GM12872 (cell line): ENCODE measurements at regions not wholly inside any gene's neighbourhood (a gene's known extent, or its start where the extent isn't known, plus 50 kb on each side); places are given as distances from the start of the nearest gene placed in this dataset.

ENCODE experiments used
- TF ChIP-seq, protein P1 (sequence below): IDR thresholded peaks from 3 replicates; pipeline ENCODE4 v1.5.1; 2011; ENCODE audit warnings: low read depth, mild to moderate bottlenecking, low read length, moderate library complexity; ENCODE audit not compliant: insufficient read depth

DNA sequence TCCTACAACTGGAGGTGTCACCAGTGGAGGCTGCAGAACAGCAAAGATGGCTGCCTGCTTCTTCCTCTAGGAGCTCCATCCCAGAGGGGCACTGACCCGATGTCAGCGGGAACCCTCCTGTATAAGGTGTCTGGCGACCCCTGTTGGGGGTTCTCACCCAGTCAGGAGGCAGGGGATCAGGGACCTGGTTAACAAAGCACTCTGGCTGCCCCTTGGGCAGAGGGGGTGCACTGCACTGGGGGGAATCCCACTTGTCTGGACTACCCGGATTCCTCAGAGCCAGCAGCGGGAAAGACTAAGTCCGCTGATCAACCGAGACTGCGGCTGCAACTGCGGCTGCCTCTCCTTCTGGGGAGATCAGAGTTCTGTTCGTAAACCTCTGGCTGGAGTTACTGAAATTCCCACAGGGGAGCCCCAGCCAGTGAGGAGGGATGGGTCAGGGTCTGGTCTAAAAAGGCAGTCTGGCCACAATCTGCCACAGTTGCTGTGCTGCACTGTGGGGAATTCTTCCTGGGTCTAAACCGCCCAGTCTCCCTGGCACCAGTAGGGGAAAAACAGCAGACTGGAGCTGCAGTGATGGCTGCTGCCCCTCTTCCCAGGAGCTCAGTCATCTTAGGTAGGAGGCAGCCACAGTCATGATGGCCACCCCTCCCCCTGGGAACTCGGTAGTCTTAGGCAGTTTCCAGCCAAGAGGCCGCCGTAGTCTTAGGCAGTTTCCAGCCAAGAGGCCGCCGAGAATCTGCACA is 213.4 kb downstream of the CYB561 start:
- TF ChIP-seq, protein P1, sequence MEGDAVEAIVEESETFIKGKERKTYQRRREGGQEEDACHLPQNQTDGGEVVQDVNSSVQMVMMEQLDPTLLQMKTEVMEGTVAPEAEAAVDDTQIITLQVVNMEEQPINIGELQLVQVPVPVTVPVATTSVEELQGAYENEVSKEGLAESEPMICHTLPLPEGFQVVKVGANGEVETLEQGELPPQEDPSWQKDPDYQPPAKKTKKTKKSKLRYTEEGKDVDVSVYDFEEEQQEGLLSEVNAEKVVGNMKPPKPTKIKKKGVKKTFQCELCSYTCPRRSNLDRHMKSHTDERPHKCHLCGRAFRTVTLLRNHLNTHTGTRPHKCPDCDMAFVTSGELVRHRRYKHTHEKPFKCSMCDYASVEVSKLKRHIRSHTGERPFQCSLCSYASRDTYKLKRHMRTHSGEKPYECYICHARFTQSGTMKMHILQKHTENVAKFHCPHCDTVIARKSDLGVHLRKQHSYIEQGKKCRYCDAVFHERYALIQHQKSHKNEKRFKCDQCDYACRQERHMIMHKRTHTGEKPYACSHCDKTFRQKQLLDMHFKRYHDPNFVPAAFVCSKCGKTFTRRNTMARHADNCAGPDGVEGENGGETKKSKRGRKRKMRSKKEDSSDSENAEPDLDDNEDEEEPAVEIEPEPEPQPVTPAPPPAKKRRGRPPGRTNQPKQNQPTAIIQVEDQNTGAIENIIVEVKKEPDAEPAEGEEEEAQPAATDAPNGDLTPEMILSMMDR = no peak; the same call in 2 of the 3 replicates

- TF ChIP-seq, protein P1 = no peak
These were observed 206.0 kb downstream of the CYB561 start for GRCh38 chr17:63240106-63240505.

- TF ChIP-seq, protein P1 = no peak
These were observed 199.8 kb downstream of the CYB561 start for GRCh38 chr17:63246344-63246743.

DNA sequence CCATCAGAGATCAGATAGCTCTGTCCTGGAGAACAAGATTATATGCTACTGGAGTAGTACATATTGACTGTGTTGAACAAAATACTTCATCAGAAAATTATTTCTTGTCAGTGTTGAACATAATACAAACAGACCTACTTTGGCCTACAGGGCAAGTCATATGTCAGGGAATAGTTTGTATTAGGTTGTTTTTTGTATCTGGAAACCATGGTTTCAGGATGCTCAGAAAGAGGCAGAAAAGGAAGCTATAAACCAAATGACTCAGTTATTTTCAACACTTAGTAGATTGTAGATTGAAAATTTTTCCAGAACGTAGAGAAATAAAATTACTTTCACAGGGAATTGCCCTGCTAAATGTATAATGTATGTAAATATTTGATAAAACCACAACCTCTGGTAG is 198.4 kb downstream of the CYB561 start:
- TF ChIP-seq, protein P1 = no peak

GRCh38 chr17:63249256-63250004 is 196.7 kb downstream of the CYB561 start:
- TF ChIP-seq, protein P1 = no peak

- TF ChIP-seq, protein P1 = no peak
These were observed 195.3 kb downstream of the CYB561 start for GRCh38 chr17:63250830-63251229.

DNA sequence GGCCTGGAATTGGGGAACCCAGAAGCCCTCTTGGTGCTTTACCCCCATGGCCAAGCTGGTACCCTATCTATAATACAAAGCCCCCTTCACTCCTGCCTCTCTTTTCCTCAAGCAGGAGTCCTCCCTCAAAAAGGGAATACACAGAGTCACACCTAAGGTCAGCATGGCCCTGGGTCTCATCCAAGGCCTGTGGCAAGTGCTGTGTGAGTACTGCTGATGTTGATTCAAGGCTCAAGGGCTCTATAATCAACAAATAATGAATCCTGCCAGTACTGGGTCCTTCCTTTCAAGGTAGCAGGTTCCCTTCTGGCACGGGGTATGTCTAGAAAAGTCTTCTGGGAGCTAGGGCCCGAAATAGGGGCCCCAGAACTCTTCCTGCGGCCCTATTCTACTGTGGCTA is 187.3 kb downstream of the CYB561 start:
- TF ChIP-seq, protein P1 = no peak
